GM19043 (cell line): ENCODE measurements at regions not wholly inside any gene's neighbourhood (a gene's known extent, or its start where the extent isn't known, plus 50 kb on each side); places are given as distances from the start of the nearest gene placed in this dataset.

ENCODE experiments used
- ATAC-seq: cut with Tn5 transposase; IDR thresholded peaks from one replicate; pipeline ENCODE4 v1.9.1; 2021; ENCODE audit warnings: low read depth; ENCODE audit not compliant: unreplicated experiment

- ATAC-seq, result no peak
Measured at GRCh38 chr12:124184456-124184855, 110.4 kb upstream of the RFLNA start.

- no peak for ATAC-seq
Measured at GRCh38 chr12:124185971-124186686, 108.8 kb upstream of the RFLNA start.

GRCh38 chr12:124188084-124188483, 106.8 kb upstream of the RFLNA start:
- no peak for ATAC-seq

GRCh38 chr12:124188561-124189405, 106.1 kb upstream of the RFLNA start:
- ATAC-seq, result no peak

- no peak for ATAC-seq
Measured at GRCh38 chr12:124190312-124191023, 104.4 kb upstream of the RFLNA start.

- ATAC-seq, result no peak
Measured at GRCh38 chr12:124191024-124191359, 103.9 kb upstream of the RFLNA start.

- ATAC-seq, result no peak
Measured at GRCh38 chr12:124191966-124192365, 102.9 kb upstream of the RFLNA start.

GRCh38 chr12:124194264-124194892, 100.5 kb upstream of the RFLNA start:
- ATAC-seq, result no peak

GRCh38 chr12:124194893-124195566, 99.9 kb upstream of the RFLNA start:
- ATAC-seq, result no peak

- ATAC-seq, result no peak
Measured at GRCh38 chr12:124195567-124195942, 99.3 kb upstream of the RFLNA start.

GRCh38 chr12:124196236-124196635, 98.7 kb upstream of the RFLNA start:
- no peak for ATAC-seq

GRCh38 chr12:124201248-124201647, 93.6 kb upstream of the RFLNA start:
- ATAC-seq, result no peak

GRCh38 chr12:124203176-124203575, 91.7 kb upstream of the RFLNA start:
- ATAC-seq, result no peak

GRCh38 chr12:124205405-124205804, 89.5 kb upstream of the RFLNA start:
- ATAC-seq, result no peak

- no peak for ATAC-seq
Measured at GRCh38 chr12:124207049-124207448, 87.8 kb upstream of the RFLNA start.

- ATAC-seq, result no peak
Measured at GRCh38 chr12:124207617-124208016, 87.3 kb upstream of the RFLNA start.

GRCh38 chr12:124208489-124208888, 86.4 kb upstream of the RFLNA start:
- ATAC-seq, result no peak

GRCh38 chr12:124210991-124211577, 83.8 kb upstream of the RFLNA start:
- no peak for ATAC-seq

GRCh38 chr12:124211753-124212152, 83.1 kb upstream of the RFLNA start:
- no peak for ATAC-seq
